Stimulated activated memory B cell treated with anti-CD40 and anti-IgM and Interleukin-4, amounts not matched to agents 10 μg/mL and 1 μg/mL and 100 μg/mL, for 72 hours (primary cell): ENCODE measurements at regions not wholly inside any gene's neighbourhood (a gene's known extent, or its start where the extent isn't known, plus 50 kb on each side); places are given as distances from the start of the nearest gene placed in this dataset.

Experiments used
- ATAC-seq: fragments of 150-1000 bp; cut with Tn5 transposase; 2 replicates; pipeline ENCODE4 v1.10.0; 2021
- H3K27ac Mint-ChIP-seq: one replicate; pipeline ENCODE4 v1.8.0; 2022; ENCODE audit warnings: mild to moderate bottlenecking, mixed read lengths
- H3K27me3 Mint-ChIP-seq: one replicate; pipeline ENCODE4 v1.8.0; 2022; ENCODE audit warnings: mixed read lengths
- H3K36me3 Mint-ChIP-seq: one replicate; pipeline ENCODE4 v1.8.0; 2022; ENCODE audit warnings: mixed read lengths
- H3K4me1 Mint-ChIP-seq: one replicate; pipeline ENCODE4 v1.8.0; 2022; ENCODE audit warnings: mixed read lengths
- H3K4me3 Mint-ChIP-seq: one replicate; pipeline ENCODE4 v1.8.0; 2022; ENCODE audit warnings: mild to moderate bottlenecking, moderate library complexity, mixed read lengths
- H3K9me3 Mint-ChIP-seq: one replicate; pipeline ENCODE4 v1.8.0; 2022; ENCODE audit warnings: mixed read lengths

- H3K36me3 Mint-ChIP-seq, result no peaks in the 10 kb centered on the region
- no peak overlapping the region for H3K27ac Mint-ChIP-seq
- H3K4me3 Mint-ChIP-seq, result no peak overlapping the region
- no peaks in the 10 kb centered on the region for H3K4me1 Mint-ChIP-seq
- no peak for ATAC-seq
- no peaks in the 10 kb centered on the region for H3K27me3 Mint-ChIP-seq
- H3K9me3 Mint-ChIP-seq, result peaks cover 2% of the 10 kb centered on the region
Measured at GRCh38 chr7:46687203-46687602, 766.1 kb upstream of the IGFBP3 start.

GRCh38 chr7:46685051-46685450 lies 764.0 kb upstream of the IGFBP3 start:
- H3K27ac Mint-ChIP-seq, result no peak overlapping the region
- no peaks in the 10 kb centered on the region for H3K4me1 Mint-ChIP-seq
- H3K4me3 Mint-ChIP-seq, result no peak overlapping the region
- H3K9me3 Mint-ChIP-seq, result peaks cover 2% of the 10 kb centered on the region
- ATAC-seq, result no peak
- no peaks in the 10 kb centered on the region for H3K27me3 Mint-ChIP-seq
- H3K36me3 Mint-ChIP-seq, result no peaks in the 10 kb centered on the region

- Mint-ChIP-seq H3K4me3 (no peak overlapping the region), H3K9me3 (peaks cover 2% of the 10 kb centered on the region), H3K4me1 (no peaks in the 10 kb centered on the region), H3K36me3 (no peaks in the 10 kb centered on the region), H3K27me3 (no peaks in the 10 kb centered on the region), H3K27ac (no peak overlapping the region)
- ATAC-seq, result no peak
Measured at GRCh38 chr7:46682836-46683624, 762.0 kb upstream of the IGFBP3 start.

GRCh38 chr7:46681865-46682503 lies 760.9 kb upstream of the IGFBP3 start:
- no peak for ATAC-seq
- no peak overlapping the region for H3K27ac Mint-ChIP-seq
- no peaks in the 10 kb centered on the region for H3K27me3 Mint-ChIP-seq
- H3K4me3 Mint-ChIP-seq, result no peak overlapping the region
- no peaks in the 10 kb centered on the region for H3K36me3 Mint-ChIP-seq
- no peaks in the 10 kb centered on the region for H3K4me1 Mint-ChIP-seq
- peaks cover 1% of the 10 kb centered on the region for H3K9me3 Mint-ChIP-seq

GRCh38 chr7:46680147-46680546 lies 759.1 kb upstream of the IGFBP3 start:
- Mint-ChIP-seq H3K9me3 (peaks cover 3% of the 10 kb centered on the region), H3K27me3 (no peaks in the 10 kb centered on the region), H3K27ac (no peak overlapping the region), H3K36me3 (no peaks in the 10 kb centered on the region), H3K4me1 (no peaks in the 10 kb centered on the region), H3K4me3 (no peak overlapping the region)
- no peak for ATAC-seq

- no peak overlapping the region for H3K27ac Mint-ChIP-seq
- H3K4me1 Mint-ChIP-seq, result no peaks in the 10 kb centered on the region
- H3K36me3 Mint-ChIP-seq, result no peaks in the 10 kb centered on the region
Measured at GRCh38 chr7:46679671-46680070, 758.6 kb upstream of the IGFBP3 start.

GRCh38 chr7:46678421-46678820 lies 757.3 kb upstream of the IGFBP3 start:
- no peak for ATAC-seq
- H3K9me3 Mint-ChIP-seq, result peaks cover 3% of the 10 kb centered on the region
- no peaks in the 10 kb centered on the region for H3K27me3 Mint-ChIP-seq
- no peaks in the 10 kb centered on the region for H3K36me3 Mint-ChIP-seq
- no peak overlapping the region for H3K4me3 Mint-ChIP-seq
- H3K27ac Mint-ChIP-seq, result no peak overlapping the region
- no peaks in the 10 kb centered on the region for H3K4me1 Mint-ChIP-seq

More at GRCh38 chr7:46679671-46680070, 758.6 kb upstream of the IGFBP3 start:
- ATAC-seq, result no peak
- Mint-ChIP-seq H3K9me3 (peaks cover 3% of the 10 kb centered on the region), H3K4me3 (no peak overlapping the region), H3K27me3 (no peaks in the 10 kb centered on the region)

GRCh38 chr7:46675456-46675855 lies 754.4 kb upstream of the IGFBP3 start:
- H3K4me3 Mint-ChIP-seq, result no peak overlapping the region
- H3K9me3 Mint-ChIP-seq, result peaks cover 3% of the 10 kb centered on the region
- H3K4me1 Mint-ChIP-seq, result no peaks in the 10 kb centered on the region
- no peaks in the 10 kb centered on the region for H3K36me3 Mint-ChIP-seq
- no peak overlapping the region for H3K27ac Mint-ChIP-seq
- ATAC-seq, result no peak
- H3K27me3 Mint-ChIP-seq, result no peaks in the 10 kb centered on the region

GRCh38 chr7:46672861-46673260 lies 751.8 kb upstream of the IGFBP3 start:
- Mint-ChIP-seq H3K4me1 (no peaks in the 10 kb centered on the region), H3K27ac (no peak overlapping the region), H3K4me3 (no peak overlapping the region), H3K9me3 (peaks cover 3% of the 10 kb centered on the region), H3K36me3 (no peaks in the 10 kb centered on the region), H3K27me3 (no peaks in the 10 kb centered on the region)
- no peak for ATAC-seq

GRCh38 chr7:46671108-46671769 lies 750.2 kb upstream of the IGFBP3 start:
- H3K9me3 Mint-ChIP-seq, result peaks cover 4% of the 10 kb centered on the region
- H3K27ac Mint-ChIP-seq, result no peak overlapping the region
- no peak overlapping the region for H3K4me3 Mint-ChIP-seq
- H3K27me3 Mint-ChIP-seq, result no peaks in the 10 kb centered on the region
- no peak for ATAC-seq
- no peaks in the 10 kb centered on the region for H3K4me1 Mint-ChIP-seq
- no peaks in the 10 kb centered on the region for H3K36me3 Mint-ChIP-seq

GRCh38 chr7:46669028-46669427 lies 748.0 kb upstream of the IGFBP3 start:
- H3K4me1 Mint-ChIP-seq, result no peaks in the 10 kb centered on the region
- no peak for ATAC-seq
- peaks cover 4% of the 10 kb centered on the region for H3K9me3 Mint-ChIP-seq
- no peaks in the 10 kb centered on the region for H3K36me3 Mint-ChIP-seq
- no peak overlapping the region for H3K27ac Mint-ChIP-seq
- no peak overlapping the region for H3K4me3 Mint-ChIP-seq
- H3K27me3 Mint-ChIP-seq, result no peaks in the 10 kb centered on the region

GRCh38 chr7:46664453-46664852 lies 743.4 kb upstream of the IGFBP3 start:
- ATAC-seq, result no peak
- H3K27me3 Mint-ChIP-seq, result no peaks in the 10 kb centered on the region
- no peaks in the 10 kb centered on the region for H3K36me3 Mint-ChIP-seq
- no peak overlapping the region for H3K27ac Mint-ChIP-seq
- no peak overlapping the region for H3K4me3 Mint-ChIP-seq
- no peaks in the 10 kb centered on the region for H3K4me1 Mint-ChIP-seq
- H3K9me3 Mint-ChIP-seq, result peaks cover 4% of the 10 kb centered on the region

- Mint-ChIP-seq H3K9me3 (peaks cover 8% of the 10 kb centered on the region), H3K4me1 (no peaks in the 10 kb centered on the region), H3K27me3 (no peaks in the 10 kb centered on the region), H3K27ac (no peak overlapping the region), H3K36me3 (no peaks in the 10 kb centered on the region), H3K4me3 (no peak overlapping the region)
- ATAC-seq, result no peak
Measured at GRCh38 chr7:46663025-46663424, 742.0 kb upstream of the IGFBP3 start.

GRCh38 chr7:46661431-46661830 lies 740.4 kb upstream of the IGFBP3 start:
- no peak overlapping the region for H3K27ac Mint-ChIP-seq
- peaks cover 4% of the 10 kb centered on the region for H3K9me3 Mint-ChIP-seq
- no peaks in the 10 kb centered on the region for H3K4me1 Mint-ChIP-seq
- no peaks in the 10 kb centered on the region for H3K36me3 Mint-ChIP-seq
- no peaks in the 10 kb centered on the region for H3K27me3 Mint-ChIP-seq
- ATAC-seq, result no peak
- no peak overlapping the region for H3K4me3 Mint-ChIP-seq

- Mint-ChIP-seq H3K27me3 (no peaks in the 10 kb centered on the region), H3K4me1 (no peaks in the 10 kb centered on the region), H3K27ac (no peak overlapping the region), H3K36me3 (no peaks in the 10 kb centered on the region), H3K4me3 (no peak overlapping the region), H3K9me3 (peaks cover 4% of the 10 kb centered on the region)
- ATAC-seq, result no peak
Measured at GRCh38 chr7:46660402-46660980, 739.4 kb upstream of the IGFBP3 start.
